ENCODE measurements at regions not wholly inside any gene's neighbourhood (a gene's known extent, or its start where the extent isn't known, plus 50 kb on each side); places are given as distances from the start of the nearest gene placed in this dataset.

DNA sequence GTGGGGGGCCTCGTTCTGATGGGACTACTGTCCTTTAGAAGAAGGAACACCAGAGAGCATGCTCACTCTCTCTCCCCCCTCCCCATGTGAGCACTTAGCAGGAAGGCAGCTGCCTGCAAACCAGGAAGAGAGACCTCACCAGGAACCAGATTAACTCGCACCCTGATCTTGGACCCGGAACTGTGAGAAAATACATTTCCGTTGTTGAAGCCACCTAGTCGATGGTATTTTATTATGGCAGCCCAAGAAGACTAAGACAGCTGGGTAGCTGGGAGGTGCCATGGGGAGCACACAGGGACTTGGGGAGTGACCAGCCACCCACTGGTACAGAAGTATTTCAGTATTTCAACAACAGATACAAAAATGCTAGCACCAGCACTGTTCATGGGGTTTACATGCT is 59.0 kb downstream of the VCPKMT start:
- H4K8ac ChIP-seq (ENCODE audit: extremely low read depth, insufficient read depth, low read length) = no peak overlapping the region
- no peak for FAIRE-seq
- no peak overlapping the region for H2BK5ac ChIP-seq (ENCODE audit: low read depth, low read length)
- H3K23ac ChIP-seq (ENCODE audit: insufficient read length) = no peak overlapping the region
- no peak overlapping the region for H2AK5ac ChIP-seq (ENCODE audit: low read depth, low read length)
- H3K14ac ChIP-seq (ENCODE audit: insufficient read length) = no peak overlapping the region
- H3K27me3 ChIP-seq (replicated peaks in 1 of 4; ENCODE audit: control insufficient read depth in 3 of 4, extremely low read depth in 1 of 4, insufficient read depth in 3 of 4, low read length in 3 of 4) = no peaks in the 10 kb centered on the region
- TF ChIP-seq TAF1 (IDR thresholded peaks at IDR 0.05; ENCODE audit: low read depth, low read length) (no peak), CEBPB (IDR thresholded peaks at IDR 0.05; ENCODE audit: low read depth, low read length) (no peak), RNF2 (IDR thresholded peaks at IDR 0.05; ENCODE audit: borderline replicate concordance, low read depth, low read length, missing control alignments, poor library complexity, severe bottlenecking) (no peak), EP300 (IDR thresholded peaks at IDR 0.05; ENCODE audit: borderline replicate concordance in 1 of 2, low read depth in 2 of 2, low read length in 2 of 2) (no peak)
- DNase-seq (ENCODE audit: low read depth in 1 of 2, low spot score in 2 of 2) = no peak
- H4K91ac ChIP-seq (replicated peaks; ENCODE audit: insufficient read length, low read length) = no peak overlapping the region
- no peaks in the 10 kb centered on the region for H3K23me2 ChIP-seq (ENCODE audit: low read depth, low read length)
- peaks cover 3 to 11% (median 6%) of the 10 kb centered on the region in 4 experiments; a peak in 5 of 7 replicates for H3K4me1 ChIP-seq (replicated peaks in 1 of 4; ENCODE audit: control insufficient read depth in 3 of 4, insufficient read depth in 4 of 4, low read length in 3 of 4)
- H2BK120ac ChIP-seq (replicated peaks; ENCODE audit: low read depth, low read length) = no peak overlapping the region
- no peak overlapping the region for H3K9ac ChIP-seq (replicated peaks in 1 of 4; ENCODE audit: extremely low read depth in 1 of 4, low read depth in 3 of 4, low read length in 3 of 4)
- no peak overlapping the region for H2BK12ac ChIP-seq (ENCODE audit: low read depth, low read length)
- no peak overlapping the region for H3K56ac ChIP-seq (replicated peaks; ENCODE audit: insufficient read length, low read depth, low read length)
- WGBS, 2 experiments (ENCODE audit: extremely low coverage in 1 of 2, insufficient coverage in 1 of 2, insufficient read length in 1 of 2, insufficient replicate concordance in 2 of 2, low coverage in 1 of 2, low lambda C conversion rate in 2 of 2, missing lambda C conversion rate in 1 of 2) = 91% methylated on average over 5 of the region's 5 CpGs; no CpG with 5 or more reads in 1 of the 2 experiments
- no peak overlapping the region for H2BK20ac ChIP-seq (ENCODE audit: low read length)
- H2AFZ ChIP-seq (ENCODE audit: low read length) = no peak overlapping the region
- no peaks in the 10 kb centered on the region for H3K9me3 ChIP-seq (ENCODE audit: insufficient read depth in 2 of 2, low read depth in 1 of 2, low read length in 1 of 2)
- POLR2A ChIA-PET (ENCODE audit: partially characterized antibody) = interaction anchor here (0.6 kb wide), 1 partner anchor 11 kb away, joined by 3 read pairs; no protein-coding TSS in a partner anchor
- no peak overlapping the region for H3K18ac ChIP-seq (ENCODE audit: extremely low read depth, low read length)
- H3K79me1 ChIP-seq (ENCODE audit: low read depth, low read length) = no peaks in the 10 kb centered on the region
- H4K20me1 ChIP-seq (replicated peaks in 1 of 2; ENCODE audit: control insufficient read depth in 1 of 2, insufficient read depth in 2 of 2, low read length in 2 of 2) = no peaks in the 10 kb centered on the region
- H3K4ac ChIP-seq (replicated peaks; ENCODE audit: insufficient read length, low read depth, low read length) = no peak overlapping the region
- no peak overlapping the region for H3K4me2 ChIP-seq (ENCODE audit: insufficient read depth in 1 of 2, low read depth in 2 of 2, low read length in 2 of 2)
- H2BK15ac ChIP-seq (ENCODE audit: low read length) = no peak overlapping the region
- H3K27ac ChIP-seq (ENCODE audit: low read depth, low read length) = no peak overlapping the region
- no peak overlapping the region for H4K5ac ChIP-seq (ENCODE audit: insufficient read length, low read depth, low read length)
- H3K4me3 ChIP-seq (ENCODE audit: extremely low read depth in 1 of 4, insufficient read depth in 2 of 4, low read depth in 3 of 4, low read length in 4 of 4) = no peak overlapping the region
- no peaks in the 10 kb centered on the region for H3K79me2 ChIP-seq (ENCODE audit: control insufficient read depth in 1 of 2, insufficient read depth in 2 of 2, low read length in 2 of 2)
- CTCF ChIA-PET (ENCODE audit: partially characterized antibody) = interaction anchor here (1.1 kb wide), 1 partner anchor 42 kb away, joined by 3 read pairs; no protein-coding TSS in a partner anchor
- no peaks in the 10 kb centered on the region for H3K36me3 ChIP-seq (ENCODE audit: control insufficient read depth in 2 of 4, insufficient read depth in 4 of 4, low read length in 3 of 4)

All from H1 (cell line).